ENCODE measurements at regions not wholly inside any gene's neighbourhood (a gene's known extent, or its start where the extent isn't known, plus 50 kb on each side); places are given as distances from the start of the nearest gene placed in this dataset.
"Not testable (repeated sequence)": the region's sequence is repeated elsewhere in the genome, so short reads cannot be mapped to it uniquely, and the experiment has no call there.

- no peak for DNase-seq (ENCODE audit: low read depth in 2 of 2)
Measured at GRCh38 chrX:7638078-7638710, 204.8 kb upstream of the VCX start.

DNA sequence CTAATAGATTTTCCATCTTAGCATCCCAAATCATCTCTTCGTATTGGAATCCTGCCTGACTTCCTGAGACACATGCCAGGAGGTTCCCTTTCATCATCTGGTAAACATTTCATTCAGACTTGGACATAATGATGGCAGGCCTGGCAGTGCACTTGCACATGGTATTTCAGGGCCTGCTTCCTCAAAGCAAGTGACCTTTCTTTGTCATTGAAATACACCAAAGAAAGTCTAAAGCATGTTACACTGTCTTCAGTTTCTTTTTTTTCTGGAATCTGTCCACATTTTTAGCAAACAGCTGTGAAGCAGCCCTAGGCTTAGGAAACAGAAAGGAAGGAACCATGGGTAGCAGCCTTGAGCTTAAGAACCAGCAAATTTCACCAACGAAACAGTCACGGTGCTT, 205.9 kb upstream of the VCX start:
- DNase-seq (ENCODE audit: low read depth in 2 of 2): no peak

- DNase-seq (ENCODE audit: low read depth in 2 of 2): no peak
Measured at GRCh38 chrX:7635604-7636003, 207.4 kb upstream of the VCX start.

GRCh38 chrX:7620560-7620959, 222.4 kb upstream of the VCX start:
- no peak for DNase-seq (ENCODE audit: low read depth in 2 of 2)

DNA sequence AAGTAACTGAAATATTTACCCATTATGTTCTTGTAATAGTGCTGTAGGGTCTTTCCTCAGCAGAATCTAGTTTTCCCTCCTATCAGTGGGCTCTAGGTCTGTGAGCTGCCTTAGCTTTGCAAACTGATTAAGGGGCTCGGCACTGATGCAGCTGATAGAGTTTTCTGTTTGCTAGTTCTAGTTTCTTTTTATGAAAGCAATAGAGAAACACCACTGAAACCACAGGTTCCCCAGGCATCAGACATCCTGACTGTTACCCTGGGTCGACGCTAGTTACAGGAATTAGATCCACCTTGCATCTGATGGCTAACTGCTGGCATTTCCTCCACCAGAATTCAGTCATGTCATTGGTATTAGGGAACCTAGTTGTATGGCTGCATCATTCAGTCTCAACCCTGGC, 225.0 kb upstream of the VCX start:
- DNase-seq (ENCODE audit: low read depth in 2 of 2): no peak

GRCh38 chrX:7614616-7615015, 228.4 kb upstream of the VCX start:
- no peak for DNase-seq (ENCODE audit: low read depth in 2 of 2)

- DNase-seq (ENCODE audit: low read depth in 2 of 2): not testable (repeated sequence)
Measured at GRCh38 chrX:7608625-7609024, 234.3 kb upstream of the VCX start.

DNA sequence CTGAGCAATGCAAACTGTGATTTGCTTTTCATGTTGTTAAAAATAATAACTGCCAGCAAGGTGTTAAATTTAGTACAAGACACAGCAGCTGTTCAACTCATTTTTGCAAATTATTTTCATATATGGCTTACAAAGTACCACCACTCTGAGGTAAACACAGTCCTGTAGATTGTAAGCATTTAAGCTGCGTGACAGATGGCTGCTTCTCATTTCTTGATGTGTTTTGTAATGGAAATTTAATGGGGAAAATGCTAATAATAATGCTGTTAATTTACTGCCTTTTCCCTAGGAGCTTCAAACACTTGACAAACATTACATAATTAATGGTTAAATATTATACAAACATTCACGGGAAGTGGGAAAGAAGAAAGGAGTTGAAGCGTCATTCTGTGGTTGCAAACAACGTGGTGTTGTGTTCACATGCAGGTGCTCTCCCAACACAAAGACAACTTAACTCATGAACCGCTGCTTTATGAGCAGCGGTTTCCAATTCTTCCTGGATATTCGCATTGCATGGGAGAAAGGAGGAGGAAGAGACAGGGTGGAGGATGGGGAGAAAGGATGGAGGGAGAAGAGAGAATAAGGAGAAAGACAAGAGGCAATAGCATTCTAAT, 236.8 kb upstream of the VCX start:
- DNase-seq (ENCODE audit: low read depth in 2 of 2): no peak

DNA sequence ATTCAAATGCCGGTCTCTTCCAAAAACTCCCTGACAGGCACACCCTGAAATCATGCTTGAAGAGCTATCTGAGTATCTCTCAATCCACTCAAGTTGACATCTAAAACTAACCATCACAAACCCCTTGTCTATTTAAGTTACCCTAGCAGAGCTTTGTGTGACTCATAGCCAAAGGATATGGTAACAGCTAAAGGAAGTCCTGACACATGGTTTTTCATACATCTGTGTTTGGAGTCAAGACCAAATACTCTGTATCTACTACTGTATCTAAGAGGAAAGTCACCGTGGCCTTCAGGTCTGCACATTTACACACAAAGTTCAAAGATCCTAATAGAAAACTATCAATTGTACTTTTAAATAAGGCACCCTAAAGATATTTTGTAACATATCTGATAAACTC, 239.6 kb upstream of the VCX start:
- no peak for DNase-seq (ENCODE audit: low read depth in 2 of 2)

GRCh38 chrX:7596822-7597221, 246.1 kb upstream of the VCX start:
- no peak for DNase-seq (ENCODE audit: low read depth in 2 of 2)

DNA sequence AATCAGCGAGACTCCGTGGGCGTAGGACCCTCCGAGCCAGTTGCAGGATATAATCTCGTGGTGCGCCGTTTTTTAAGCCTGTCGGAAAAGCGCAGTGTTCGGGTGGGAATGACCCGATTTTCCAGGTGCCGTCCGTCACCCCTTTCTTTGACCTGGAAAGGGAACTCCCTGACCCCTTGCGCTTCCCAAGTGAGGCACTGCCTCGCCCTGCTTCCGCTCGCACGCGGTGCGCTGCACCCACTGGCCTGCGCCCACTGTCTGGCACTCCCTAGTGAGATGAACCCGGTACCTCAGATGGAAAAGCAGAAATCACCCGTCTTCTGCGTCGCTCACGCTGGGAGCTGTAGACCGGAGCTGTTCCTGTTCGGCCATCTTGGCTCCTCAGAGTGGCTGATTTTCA, 249.6 kb upstream of the VCX start:
- DNase-seq (ENCODE audit: low read depth in 2 of 2): not testable (repeated sequence)

- peak in 1 of 2 donors; percentile 5 for DNase-seq (ENCODE audit: low read depth in 2 of 2)
Measured at GRCh38 chrX:7586126-7586525, 256.8 kb upstream of the VCX start.

DNA sequence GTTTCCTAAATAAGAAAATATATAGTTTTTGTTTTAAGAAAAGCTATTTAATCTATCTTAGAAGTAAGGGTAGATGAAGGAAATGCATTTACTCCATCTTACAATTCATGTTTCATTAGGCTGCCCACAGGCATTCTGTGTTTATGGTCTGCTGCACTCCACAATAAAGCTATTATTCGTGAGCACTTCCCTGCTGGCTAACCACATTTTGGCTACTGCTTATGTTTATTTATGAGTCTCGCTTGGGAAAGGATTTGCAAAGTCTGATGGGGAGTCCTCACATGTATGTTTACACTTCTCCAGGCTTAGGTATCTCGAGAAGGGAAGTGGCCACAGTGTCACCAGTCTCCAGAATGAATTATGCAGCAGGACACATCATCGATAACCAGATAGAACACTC, 260.8 kb upstream of the VCX start:
- no peak for DNase-seq (ENCODE audit: low read depth in 2 of 2)

GRCh38 chrX:7580127-7580526, 262.8 kb upstream of the VCX start:
- DNase-seq (ENCODE audit: low read depth in 2 of 2): no peak

DNA sequence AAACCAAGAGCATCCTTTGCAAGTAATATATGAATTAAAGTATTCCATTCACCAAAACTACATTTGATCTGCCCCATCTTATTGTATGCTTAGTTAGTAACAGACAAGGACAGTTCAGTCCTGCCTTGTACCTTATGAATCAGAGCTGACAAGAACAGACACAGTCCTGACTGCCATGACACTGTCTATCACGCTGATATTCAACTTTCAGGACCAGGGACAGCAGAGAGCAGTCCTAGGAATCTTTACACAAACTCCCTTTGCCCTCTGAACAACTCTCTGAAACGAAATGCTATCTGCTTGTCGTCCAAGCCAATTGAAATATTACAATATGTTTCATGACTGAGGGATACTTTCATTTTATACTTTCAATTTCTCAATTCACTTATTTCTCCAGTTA, 268.6 kb upstream of the VCX start:
- peak in 1 of 2 donors; percentile 1 for DNase-seq (ENCODE audit: low read depth in 2 of 2)

DNA sequence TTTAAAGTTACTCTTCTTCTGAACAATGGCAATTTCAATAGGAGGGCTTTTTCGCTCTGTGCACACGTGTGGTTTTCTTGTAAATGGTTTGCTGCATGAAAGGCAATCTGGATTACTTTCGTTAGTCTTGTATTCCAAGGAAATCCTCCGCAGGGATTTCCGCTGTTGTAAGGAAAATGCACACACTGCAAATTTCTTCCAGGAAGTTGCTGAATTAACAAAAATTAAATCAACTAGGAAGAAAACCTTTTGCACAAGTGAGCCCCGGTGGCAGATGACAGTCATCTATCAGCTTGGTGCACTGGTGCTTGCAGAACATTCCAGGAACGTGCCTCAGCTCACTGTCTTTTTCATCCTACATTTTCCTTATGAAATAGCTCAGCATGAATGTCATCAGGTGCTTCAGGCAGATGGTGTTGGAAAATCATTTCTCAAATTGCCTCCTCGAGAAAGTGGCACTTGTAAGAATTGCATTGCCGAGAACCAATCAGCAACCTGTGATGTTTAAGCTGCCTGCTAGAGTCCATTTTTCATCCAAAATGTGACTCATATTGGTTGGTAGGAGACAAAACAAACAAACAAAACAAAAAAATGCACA, 272.4 kb upstream of the VCX start:
- DNase-seq (ENCODE audit: low read depth in 2 of 2): no peak

DNA sequence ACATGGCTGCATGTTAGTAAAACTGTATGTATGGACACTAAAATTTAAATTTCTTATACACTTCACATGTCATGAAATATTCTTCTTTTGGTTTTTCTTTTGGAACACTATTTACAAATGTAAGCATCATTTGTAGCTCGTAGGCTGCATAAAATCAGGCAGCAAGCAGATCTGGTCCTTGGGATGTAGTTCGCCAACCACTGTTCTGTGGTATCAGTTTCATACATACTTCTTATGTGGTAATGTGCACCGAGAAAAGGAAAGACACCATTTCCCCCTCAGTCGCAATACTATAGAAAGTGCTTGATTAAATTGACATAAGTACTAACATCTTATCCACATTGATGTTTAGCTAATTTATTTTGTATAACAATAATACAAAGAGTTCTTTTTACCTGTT, 274.4 kb upstream of the VCX start:
- DNase-seq (ENCODE audit: low read depth in 2 of 2): no peak

GRCh38 chrX:7568130-7568529, 274.8 kb upstream of the VCX start:
- no peak for DNase-seq (ENCODE audit: low read depth in 2 of 2)

GRCh38 chrX:7552760-7553159, 290.2 kb upstream of the VCX start:
- no peak for DNase-seq (ENCODE audit: low read depth in 2 of 2)

DNA sequence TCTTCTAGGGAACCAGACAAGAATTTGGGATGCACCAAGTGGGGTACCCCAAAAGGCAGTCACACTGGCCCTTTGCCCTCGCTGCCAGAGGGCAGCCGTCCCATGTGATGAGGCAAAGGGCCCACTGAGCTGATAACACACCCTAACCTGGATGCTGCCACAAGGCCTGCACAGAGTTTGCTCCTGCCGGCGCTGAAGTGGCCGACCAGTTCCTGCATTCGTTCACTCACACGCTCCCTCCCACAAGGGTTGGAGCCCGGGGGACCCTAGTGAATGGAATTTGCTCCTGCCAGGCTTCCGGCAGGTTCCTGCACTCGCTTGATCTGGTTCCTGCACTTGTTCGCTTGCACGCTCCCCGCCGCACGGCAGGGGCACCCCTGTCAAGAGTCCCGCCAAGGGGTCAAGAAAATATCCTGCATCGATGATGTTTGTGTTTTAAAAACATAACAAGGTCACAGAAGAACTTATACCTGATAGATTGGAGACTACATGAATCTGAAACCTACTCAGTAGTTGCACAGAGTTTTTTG, 296.4 kb upstream of the VCX start:
- no peak for DNase-seq (ENCODE audit: low read depth in 2 of 2)

GRCh38 chrX:7545564-7545963, 297.4 kb upstream of the VCX start:
- no peak for DNase-seq (ENCODE audit: low read depth in 2 of 2)

- no peak for DNase-seq (ENCODE audit: low read depth in 2 of 2)
Measured at GRCh38 chrX:7542587-7543380, 300.2 kb upstream of the VCX start.
